NCI-H446 treated with DMSO at 0.1 percent for 48 hours (cell line): ENCODE measurements at regions not wholly inside any gene's neighbourhood (a gene's known extent, or its start where the extent isn't known, plus 50 kb on each side); places are given as distances from the start of the nearest gene placed in this dataset.
"Not testable (repeated sequence)": the region's sequence is repeated elsewhere in the genome, so short reads cannot be mapped to it uniquely, and the experiment has no call there.

ENCODE experiments used
- DNase-seq: peaks from one replicate; lab custom pipeline; 2025; lab: John Stamatoyannopoulos, UW

GRCh38 chr7:19623676-19624075, 85.2 kb downstream of the POLR1F start:
- DNase-seq, result no peak

GRCh38 chr7:19621740-19622139, 87.1 kb downstream of the POLR1F start:
- DNase-seq, result peak; percentile 31

- DNase-seq, result no peak
Measured at GRCh38 chr7:19620470-19620869, 88.4 kb downstream of the POLR1F start.

- DNase-seq, result no peak
Measured at GRCh38 chr7:19619122-19619521, 89.7 kb downstream of the POLR1F start.

- no peak for DNase-seq
Measured at GRCh38 chr7:19617901-19618300, 90.9 kb downstream of the POLR1F start.

- DNase-seq, result peak; percentile 69
Measured at GRCh38 chr7:19610194-19610943, 98.5 kb downstream of the POLR1F start.

- DNase-seq, result no peak
Measured at GRCh38 chr7:19589446-19589845, 119.4 kb downstream of the POLR1F start.

- peak; percentile 6 for DNase-seq
Measured at GRCh38 chr7:19587291-19587690, 121.5 kb downstream of the POLR1F start.

GRCh38 chr7:19585761-19586160, 123.1 kb downstream of the POLR1F start:
- no peak for DNase-seq

GRCh38 chr7:19575909-19576557, 132.8 kb downstream of the POLR1F start:
- no peak for DNase-seq

GRCh38 chr7:19574131-19574530, 134.7 kb downstream of the POLR1F start:
- DNase-seq, result no peak

- DNase-seq, result no peak
Measured at GRCh38 chr7:19572566-19572965, 136.3 kb downstream of the POLR1F start.

- DNase-seq, result no peak
Measured at GRCh38 chr7:19567011-19567410, 141.8 kb downstream of the POLR1F start.

GRCh38 chr7:19565602-19566001, 143.2 kb downstream of the POLR1F start:
- DNase-seq, result no peak

GRCh38 chr7:19561121-19561805, 147.6 kb downstream of the POLR1F start:
- no peak for DNase-seq

GRCh38 chr7:19560111-19560883, 148.5 kb downstream of the POLR1F start:
- DNase-seq, result no peak

- DNase-seq, result no peak
Measured at GRCh38 chr7:19558527-19558926, 150.3 kb downstream of the POLR1F start.

GRCh38 chr7:19557726-19558465, 150.9 kb downstream of the POLR1F start:
- DNase-seq, result no peak

GRCh38 chr7:19554581-19554980, 154.3 kb downstream of the POLR1F start:
- no peak for DNase-seq

GRCh38 chr7:19552576-19552975, 156.3 kb downstream of the POLR1F start:
- no peak for DNase-seq

- DNase-seq, result not testable (repeated sequence)
Measured at GRCh38 chr7:19549246-19549645, 159.6 kb downstream of the POLR1F start.
